ENCODE measurements at regions not wholly inside any gene's neighbourhood (a gene's known extent, or its start where the extent isn't known, plus 50 kb on each side); places are given as distances from the start of the nearest gene placed in this dataset.
"Not testable (repeated sequence)": the region's sequence is repeated elsewhere in the genome, so short reads cannot be mapped to it uniquely, and the experiment has no call there.

- intact Hi-C loops (cut with DNase I) = no loop called here
- no peaks in the 10 kb centered on the region for H3K4me1 ChIP-seq (replicated peaks in 1 of 2)
- DNase-seq = no peak
- TF ChIP-seq POLR2A (IDR thresholded peaks at IDR 0.05) (no peak), CTCF (IDR thresholded peaks at IDR 0.05) (no peak)
- 44 to 58% (median 46%) methylated on average over 3 of the region's 3 CpGs for WGBS, 4 donors
- no peaks in the 10 kb centered on the region for H3K36me3 ChIP-seq (replicated peaks in 1 of 2)
- H3K27me3 ChIP-seq = no peaks in the 10 kb centered on the region
- H3K9me3 ChIP-seq (replicated peaks in 1 of 3) = no peaks in the 10 kb centered on the region
- H3K27ac ChIP-seq = no peak overlapping the region
- H3K4me3 ChIP-seq = no peak overlapping the region
Observed at GRCh38 chr4:33998291-33998690, 2246.0 kb downstream of the ARAP2 start.

GRCh38 chr4:34000356-34000755, 2244.0 kb downstream of the ARAP2 start:
- WGBS, 4 donors = 67 to 77% (median 72%) methylated on average over 3 of the region's 3 CpGs
- no peaks in the 10 kb centered on the region for H3K27me3 ChIP-seq
- intact Hi-C loops (cut with DNase I) = no loop called here
- no peak for DNase-seq
- H3K27ac ChIP-seq = no peak overlapping the region
- TF ChIP-seq POLR2A (IDR thresholded peaks at IDR 0.05) = no peak
- no peak for TF ChIP-seq CTCF (IDR thresholded peaks at IDR 0.05)
- H3K4me1 ChIP-seq (replicated peaks in 1 of 2) = no peaks in the 10 kb centered on the region
- H3K4me3 ChIP-seq = no peak overlapping the region
- H3K36me3 ChIP-seq (replicated peaks in 1 of 2) = no peaks in the 10 kb centered on the region
- H3K9me3 ChIP-seq (replicated peaks in 1 of 3) = no peaks in the 10 kb centered on the region

- H3K36me3 ChIP-seq (replicated peaks in 1 of 2); H3K9me3 ChIP-seq (replicated peaks in 1 of 3); H3K27ac ChIP-seq; H3K4me3 ChIP-seq; DNase-seq; H3K4me1 ChIP-seq (replicated peaks in 1 of 2); H3K27me3 ChIP-seq; intact Hi-C loops (cut with DNase I): not testable (repeated sequence)
- 68 to 80% (median 75%) methylated on average over 1 of the region's 1 CpG for WGBS, 4 donors
Observed at GRCh38 chr4:34006540-34006939, 2237.8 kb downstream of the ARAP2 start.

GRCh38 chr4:34009951-34010350, 2234.4 kb downstream of the ARAP2 start:
- Histone ChIP-seq H3K27ac (no peak overlapping the region), H3K4me3 (no peak overlapping the region), H3K4me1 (replicated peaks in 1 of 2) (no peaks in the 10 kb centered on the region), H3K27me3 (no peaks in the 10 kb centered on the region), H3K36me3 (replicated peaks in 1 of 2) (no peaks in the 10 kb centered on the region), H3K9me3 (replicated peaks in 1 of 3) (no peaks in the 10 kb centered on the region)
- 50 to 64% (median 61%) methylated on average over 1 of the region's 1 CpG for WGBS, 4 donors
- no peak for DNase-seq
- intact Hi-C loops (cut with DNase I) = no loop called here
- TF ChIP-seq CTCF (IDR thresholded peaks at IDR 0.05) = no peak
- TF ChIP-seq POLR2A (IDR thresholded peaks at IDR 0.05) = no peak

- Histone ChIP-seq H3K9me3 (replicated peaks in 1 of 3) (no peaks in the 10 kb centered on the region), H3K36me3 (replicated peaks in 1 of 2) (no peaks in the 10 kb centered on the region), H3K4me1 (replicated peaks in 1 of 2) (no peaks in the 10 kb centered on the region), H3K27me3 (no peaks in the 10 kb centered on the region), H3K27ac (no peak overlapping the region), H3K4me3 (no peak overlapping the region)
- intact Hi-C loops (cut with DNase I) = no loop called here
- 55 to 69% (median 57%) methylated on average over 6 of the region's 6 CpGs for WGBS, 4 donors
- no peak for DNase-seq
- TF ChIP-seq POLR2A (IDR thresholded peaks at IDR 0.05) (no peak), CTCF (IDR thresholded peaks at IDR 0.05) (no peak)
Observed at GRCh38 chr4:34010751-34011519, 2233.4 kb downstream of the ARAP2 start.

Measured in adrenal gland (tissue), 9 donors.